ENCODE measurements at regions not wholly inside any gene's neighbourhood (a gene's known extent, or its start where the extent isn't known, plus 50 kb on each side); places are given as distances from the start of the nearest gene placed in this dataset.

GRCh38 chr4:177706916-177707315 lies 264.7 kb upstream of the AGA start:
- H3K27me3 ChIP-seq, result no peaks in the 10 kb centered on the region
- H3K4me3 ChIP-seq (ENCODE audit: low read depth in 1 of 2, low read length in 1 of 2), result no peak overlapping the region
- H3K4me1 ChIP-seq (ENCODE audit: control insufficient read depth in 1 of 2, insufficient read depth in 1 of 2, low read depth in 1 of 2, low read length in 1 of 2), result no peaks in the 10 kb centered on the region
- no peaks in the 10 kb centered on the region for H3K36me3 ChIP-seq
- no peaks in the 10 kb centered on the region for H3K9me3 ChIP-seq
- TF ChIP-seq CTCF (IDR thresholded peaks at IDR 0.05), result no peak
- H3K27ac ChIP-seq, result no peak overlapping the region

GRCh38 chr4:177713454-177713853 lies 271.2 kb upstream of the AGA start:
- H3K27me3 ChIP-seq, result no peaks in the 10 kb centered on the region
- no peak overlapping the region for H3K4me3 ChIP-seq (ENCODE audit: low read depth in 1 of 2, low read length in 1 of 2)
- no peaks in the 10 kb centered on the region for H3K36me3 ChIP-seq
- no peak overlapping the region for H3K27ac ChIP-seq
- H3K9me3 ChIP-seq, result no peaks in the 10 kb centered on the region
- no peaks in the 10 kb centered on the region for H3K4me1 ChIP-seq (ENCODE audit: control insufficient read depth in 1 of 2, insufficient read depth in 1 of 2, low read depth in 1 of 2, low read length in 1 of 2)
- TF ChIP-seq CTCF (IDR thresholded peaks at IDR 0.05), result no peak

- Histone ChIP-seq H3K27ac (no peak overlapping the region), H3K4me1 (ENCODE audit: control insufficient read depth in 1 of 2, insufficient read depth in 1 of 2, low read depth in 1 of 2, low read length in 1 of 2) (no peaks in the 10 kb centered on the region)
Measured at GRCh38 chr4:177717407-177717806, 275.2 kb upstream of the AGA start.

GRCh38 chr4:177718514-177718913 lies 276.3 kb upstream of the AGA start:
- H3K36me3 ChIP-seq, result no peaks in the 10 kb centered on the region
- H3K9me3 ChIP-seq, result no peaks in the 10 kb centered on the region
- TF ChIP-seq CTCF (IDR thresholded peaks at IDR 0.05), result no peak
- H3K27ac ChIP-seq, result no peak overlapping the region
- H3K27me3 ChIP-seq, result no peaks in the 10 kb centered on the region
- H3K4me3 ChIP-seq (ENCODE audit: low read depth in 1 of 2, low read length in 1 of 2), result no peak overlapping the region
- H3K4me1 ChIP-seq (ENCODE audit: control insufficient read depth in 1 of 2, insufficient read depth in 1 of 2, low read depth in 1 of 2, low read length in 1 of 2), result no peaks in the 10 kb centered on the region

More at GRCh38 chr4:177717407-177717806, 275.2 kb upstream of the AGA start:
- H3K4me3 ChIP-seq (ENCODE audit: low read depth in 1 of 2, low read length in 1 of 2), result no peak overlapping the region
- H3K9me3 ChIP-seq, result no peaks in the 10 kb centered on the region
- H3K27me3 ChIP-seq, result no peaks in the 10 kb centered on the region
- no peaks in the 10 kb centered on the region for H3K36me3 ChIP-seq
- no peak for TF ChIP-seq CTCF (IDR thresholded peaks at IDR 0.05)

GRCh38 chr4:177726111-177726510 lies 283.9 kb upstream of the AGA start:
- TF ChIP-seq CTCF (IDR thresholded peaks at IDR 0.05), result no peak
- H3K27ac ChIP-seq, result no peak overlapping the region
- H3K4me1 ChIP-seq (ENCODE audit: control insufficient read depth in 1 of 2, insufficient read depth in 1 of 2, low read depth in 1 of 2, low read length in 1 of 2), result no peaks in the 10 kb centered on the region
- H3K27me3 ChIP-seq, result no peaks in the 10 kb centered on the region
- H3K36me3 ChIP-seq, result no peaks in the 10 kb centered on the region
- no peaks in the 10 kb centered on the region for H3K9me3 ChIP-seq
- no peak overlapping the region for H3K4me3 ChIP-seq (ENCODE audit: low read depth in 1 of 2, low read length in 1 of 2)
